GM10266 (cell line): ENCODE measurements at regions not wholly inside any gene's neighbourhood (a gene's known extent, or its start where the extent isn't known, plus 50 kb on each side); places are given as distances from the start of the nearest gene placed in this dataset.

Experiments used
- DNase-seq: peaks from one replicate; pipeline ENCODE4 v3.0.0; 2012; ENCODE audit errors: extremely low spot score
- TF ChIP-seq, protein P1 (sequence below): IDR thresholded peaks from 2 replicates; pipeline ENCODE4 v1.5.1; 2012; ENCODE audit warnings: mild to moderate bottlenecking, low read depth; ENCODE audit not compliant: control insufficient read depth, insufficient read depth; ENCODE audit errors: missing control alignments

DNA sequence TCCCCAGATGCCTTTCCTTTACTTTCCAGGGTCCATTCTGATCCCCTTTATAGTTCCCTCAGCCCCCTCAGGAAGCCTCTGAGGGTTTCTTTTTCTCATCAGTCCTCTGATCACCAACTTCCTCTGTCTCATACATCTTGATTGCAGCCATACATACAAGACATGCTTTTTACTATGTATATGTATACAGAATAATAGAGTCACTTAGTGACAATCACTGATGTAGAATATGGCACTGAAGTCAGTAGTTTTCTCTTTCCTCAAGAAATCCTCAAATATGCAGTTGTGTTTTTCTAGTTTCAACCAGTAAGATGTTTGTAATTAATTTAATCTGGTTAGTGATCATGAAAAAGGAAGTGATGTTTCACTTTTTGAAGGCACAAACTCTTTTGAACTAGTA lies 364.1 kb downstream of the MAN2A1 start:
- no peak for DNase-seq
- TF ChIP-seq, protein P1, sequence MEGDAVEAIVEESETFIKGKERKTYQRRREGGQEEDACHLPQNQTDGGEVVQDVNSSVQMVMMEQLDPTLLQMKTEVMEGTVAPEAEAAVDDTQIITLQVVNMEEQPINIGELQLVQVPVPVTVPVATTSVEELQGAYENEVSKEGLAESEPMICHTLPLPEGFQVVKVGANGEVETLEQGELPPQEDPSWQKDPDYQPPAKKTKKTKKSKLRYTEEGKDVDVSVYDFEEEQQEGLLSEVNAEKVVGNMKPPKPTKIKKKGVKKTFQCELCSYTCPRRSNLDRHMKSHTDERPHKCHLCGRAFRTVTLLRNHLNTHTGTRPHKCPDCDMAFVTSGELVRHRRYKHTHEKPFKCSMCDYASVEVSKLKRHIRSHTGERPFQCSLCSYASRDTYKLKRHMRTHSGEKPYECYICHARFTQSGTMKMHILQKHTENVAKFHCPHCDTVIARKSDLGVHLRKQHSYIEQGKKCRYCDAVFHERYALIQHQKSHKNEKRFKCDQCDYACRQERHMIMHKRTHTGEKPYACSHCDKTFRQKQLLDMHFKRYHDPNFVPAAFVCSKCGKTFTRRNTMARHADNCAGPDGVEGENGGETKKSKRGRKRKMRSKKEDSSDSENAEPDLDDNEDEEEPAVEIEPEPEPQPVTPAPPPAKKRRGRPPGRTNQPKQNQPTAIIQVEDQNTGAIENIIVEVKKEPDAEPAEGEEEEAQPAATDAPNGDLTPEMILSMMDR, result no peak

DNA sequence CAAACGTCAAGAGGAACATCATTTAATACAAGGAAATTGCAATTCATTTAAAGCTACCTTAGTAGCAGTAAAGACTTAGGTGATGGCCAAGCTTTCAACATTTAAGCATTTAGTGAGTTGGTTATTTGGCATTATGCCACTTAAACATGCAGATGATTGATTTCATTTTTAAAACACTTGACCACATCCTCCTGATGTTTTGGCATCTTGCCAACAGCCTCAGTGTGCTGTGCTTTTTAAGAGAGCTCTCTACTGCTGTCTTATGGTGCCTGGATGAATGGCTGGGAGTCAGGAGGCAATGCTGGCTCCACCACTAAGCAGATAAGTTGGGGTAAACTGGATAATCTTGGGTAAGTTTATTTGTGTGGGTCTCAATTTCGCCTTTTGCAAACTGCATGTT lies 364.5 kb downstream of the MAN2A1 start:
- DNase-seq, result no peak
- TF ChIP-seq, protein P1, result no peak

DNA sequence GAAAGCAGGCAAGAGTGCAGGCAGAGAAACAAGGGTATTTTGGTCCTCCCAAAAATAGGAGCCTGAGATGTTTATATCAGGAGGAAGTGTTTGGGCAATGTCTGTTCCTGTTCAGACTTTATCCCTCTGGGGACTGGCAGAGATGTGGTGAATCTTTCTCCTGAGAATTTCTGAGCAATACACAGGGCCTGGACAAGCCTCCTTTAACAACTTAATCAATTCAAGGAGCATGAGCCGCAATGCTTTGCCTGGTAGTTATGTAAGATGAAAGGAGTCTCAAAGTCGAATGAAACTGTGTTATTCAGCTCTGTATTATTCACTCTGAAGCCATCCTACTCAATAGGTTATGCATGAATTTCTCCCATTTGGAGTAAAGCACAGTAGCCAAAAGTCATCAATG lies 365.6 kb downstream of the MAN2A1 start:
- no peak for DNase-seq
- TF ChIP-seq, protein P1, result no peak

DNA sequence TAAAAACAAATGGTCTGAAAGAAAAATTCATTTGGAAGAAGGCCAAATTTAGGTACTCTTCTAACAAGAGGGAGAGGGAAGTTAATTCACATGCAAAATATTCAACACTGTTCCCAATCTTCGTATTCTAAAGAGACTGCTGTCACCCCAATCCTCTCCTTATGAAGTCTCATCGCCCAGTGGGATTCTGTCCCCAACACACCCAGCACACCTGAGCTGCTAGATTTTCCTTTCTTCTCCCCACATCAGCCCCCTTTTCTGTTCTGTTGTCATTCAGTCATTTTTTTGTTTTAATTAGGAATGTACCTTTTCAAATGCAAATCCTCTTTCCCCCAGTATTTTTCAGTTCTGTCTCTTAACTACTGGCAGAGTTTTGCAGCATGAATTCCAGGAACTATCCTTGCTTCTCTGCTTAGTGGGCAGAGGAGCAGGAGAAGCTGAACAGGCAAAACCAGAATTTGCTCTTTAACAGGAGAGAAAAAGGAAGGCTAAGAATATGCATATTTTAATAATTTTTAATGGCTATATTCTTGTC lies 366.9 kb downstream of the MAN2A1 start:
- TF ChIP-seq, protein P1, result no peak
- no peak for DNase-seq

DNA sequence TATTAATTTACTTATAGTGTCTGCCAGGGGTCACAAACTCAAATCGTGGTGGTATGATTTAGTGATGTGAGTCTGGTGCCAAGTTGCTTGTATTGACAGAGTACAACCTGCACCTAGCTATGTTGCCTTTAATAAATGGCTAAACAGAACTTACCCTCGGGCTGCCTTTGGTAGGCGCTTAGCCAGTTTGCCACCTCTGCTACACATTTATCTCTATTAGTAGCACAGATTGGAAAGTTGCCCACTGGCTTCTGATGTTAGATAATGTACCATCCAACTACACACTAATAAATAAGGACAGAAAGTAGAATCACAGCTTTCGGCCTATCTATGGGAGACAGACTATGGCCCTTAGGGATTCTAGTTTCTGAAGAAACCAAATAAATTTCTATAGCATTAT lies 368.4 kb downstream of the MAN2A1 start:
- TF ChIP-seq, protein P1, result no peak
- no peak for DNase-seq

DNA sequence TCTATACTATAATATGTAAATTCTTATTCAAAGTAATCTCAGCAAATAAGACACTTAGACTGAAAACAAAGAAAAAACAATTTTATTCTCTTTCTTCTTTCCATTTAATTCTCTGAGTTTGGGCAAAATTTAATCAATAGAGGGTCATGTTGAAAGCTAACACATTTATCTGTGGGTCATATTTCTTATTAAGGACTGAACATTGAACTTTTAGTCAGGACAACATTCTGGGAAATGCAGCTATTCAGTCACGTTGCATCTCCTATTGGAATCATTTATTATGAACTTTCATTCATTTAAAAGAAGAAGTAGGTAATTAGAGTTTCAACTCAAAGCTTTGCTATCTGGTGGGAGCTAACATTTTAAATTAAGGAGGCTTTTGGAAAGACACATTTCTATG lies 372.5 kb downstream of the MAN2A1 start:
- TF ChIP-seq, protein P1, result no peak
- no peak for DNase-seq

DNA sequence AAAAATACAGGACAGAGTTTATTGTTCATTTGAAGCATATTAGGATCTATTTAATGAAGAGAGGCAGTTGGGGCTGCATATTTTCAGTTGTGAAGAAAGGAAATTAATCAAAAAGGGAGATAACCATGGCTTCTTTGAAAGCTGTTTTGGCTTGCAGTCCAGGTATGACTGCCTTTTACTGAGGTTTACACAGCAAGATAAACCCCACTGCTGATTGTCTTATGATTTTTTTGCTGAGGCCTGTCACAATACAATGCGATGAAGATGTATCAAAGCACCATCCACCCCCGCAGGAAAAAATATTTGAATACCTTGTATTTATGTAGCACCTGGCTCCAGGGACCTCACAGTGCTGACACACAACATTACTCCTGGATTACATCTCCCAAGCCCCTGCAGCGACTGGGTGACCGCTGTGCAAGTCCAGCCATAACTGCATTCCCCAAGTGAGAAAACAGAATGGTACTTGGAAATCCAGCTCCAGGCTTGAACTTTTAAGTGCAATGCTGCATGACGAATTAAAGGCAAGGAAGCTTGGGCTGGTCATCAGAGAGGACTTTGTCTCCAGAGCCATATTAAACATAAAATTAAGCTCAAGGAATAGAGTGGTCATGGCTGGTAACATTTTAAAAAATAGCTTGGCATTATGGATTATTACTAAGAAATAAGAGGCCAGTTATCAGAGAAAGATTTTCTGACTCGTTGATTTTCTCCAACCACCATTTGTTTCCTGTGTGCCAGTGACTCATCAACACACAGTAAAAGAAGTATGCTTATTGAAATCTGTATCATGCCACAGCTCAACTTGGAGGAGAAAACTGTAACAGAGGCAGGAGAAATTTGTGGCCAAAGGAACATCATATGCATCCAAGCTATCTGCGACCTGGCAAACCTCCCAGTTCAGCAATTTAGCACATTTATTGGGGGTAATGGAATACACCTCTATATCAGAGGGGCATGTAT lies 374.2 kb downstream of the MAN2A1 start:
- no peak for DNase-seq
- TF ChIP-seq, protein P1, result no peak
